ENCODE measurements at regions not wholly inside any gene's neighbourhood (a gene's known extent, or its start where the extent isn't known, plus 50 kb on each side); places are given as distances from the start of the nearest gene placed in this dataset.

DNA sequence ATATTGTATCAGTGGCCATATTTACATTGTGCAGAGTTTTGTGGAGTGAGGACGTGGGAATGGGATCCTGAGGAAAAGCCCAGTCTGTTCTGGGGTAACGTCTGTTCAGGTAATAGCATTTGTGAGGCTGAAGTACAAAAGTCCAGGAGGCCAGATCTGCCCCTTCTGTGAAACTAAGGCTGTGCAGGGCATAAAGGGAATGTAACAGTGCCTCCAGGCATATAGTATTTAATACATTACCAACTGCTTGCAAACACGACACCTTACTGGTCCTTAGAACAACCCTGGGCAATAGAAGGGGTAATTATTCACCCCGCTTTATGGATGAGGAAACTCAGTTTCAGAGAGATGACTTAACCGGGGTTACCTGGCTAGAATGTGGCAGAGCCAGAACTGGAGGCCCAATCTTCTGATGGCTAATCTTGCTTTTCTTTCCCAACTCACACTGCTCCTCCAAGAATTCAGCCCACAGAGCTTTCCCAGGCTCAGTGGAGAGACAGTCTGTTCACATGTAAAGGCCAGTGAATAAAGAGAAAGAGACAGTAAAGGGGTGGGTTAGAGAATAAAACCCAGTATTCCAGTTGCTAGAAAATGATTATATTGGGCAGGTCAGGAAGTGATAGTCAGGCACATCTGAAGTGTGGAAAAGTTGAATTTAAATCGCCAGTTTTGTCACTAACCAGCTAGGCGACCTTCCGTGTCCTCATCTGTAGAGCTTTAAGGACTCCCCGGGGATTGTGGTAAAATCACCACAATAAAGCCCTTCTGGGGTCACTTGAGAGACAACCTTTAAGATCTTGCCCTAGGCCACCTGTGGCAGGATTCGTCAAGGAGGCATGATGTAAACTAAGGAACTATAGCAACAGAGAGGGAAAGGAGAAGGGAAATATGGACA is 280.7 kb upstream of the CITED2 start:
- Mint-ChIP-seq H3K4me3 (no peak overlapping the region), H3K9me3 (no peaks in the 10 kb centered on the region), H3K27ac (no peak overlapping the region), H3K27me3 (no peaks in the 10 kb centered on the region), H3K36me3 (ENCODE audit: low read depth) (no peaks in the 10 kb centered on the region), H3K4me1 (no peaks in the 10 kb centered on the region)
- DNase-seq, result no peak
- no peak for ATAC-seq (ENCODE audit: low read depth)
- CTCF ChIA-PET, result no interaction called here
- POLR2A ChIA-PET, result no interaction called here
- TF ChIP-seq CTCF (IDR thresholded peaks at IDR 0.05), result no peak
- intact Hi-C loops (cut with micrococcal nuclease), result no loop called here

GRCh38 chr6:139654309-139654708 is 279.9 kb upstream of the CITED2 start:
- Mint-ChIP-seq H3K27me3 (no peaks in the 10 kb centered on the region), H3K4me1 (no peaks in the 10 kb centered on the region), H3K4me3 (no peak overlapping the region), H3K27ac (no peak overlapping the region), H3K9me3 (no peaks in the 10 kb centered on the region), H3K36me3 (ENCODE audit: low read depth) (no peaks in the 10 kb centered on the region)
- ATAC-seq (ENCODE audit: low read depth), result no peak
- no peak for TF ChIP-seq CTCF (IDR thresholded peaks at IDR 0.05)
- no peak for DNase-seq
- intact Hi-C loops (cut with micrococcal nuclease), result no loop called here
- CTCF ChIA-PET, result no interaction called here
- POLR2A ChIA-PET, result no interaction called here

- H3K27me3 Mint-ChIP-seq, result no peaks in the 10 kb centered on the region
These were observed 278.7 kb upstream of the CITED2 start for GRCh38 chr6:139653111-139653510.

DNA sequence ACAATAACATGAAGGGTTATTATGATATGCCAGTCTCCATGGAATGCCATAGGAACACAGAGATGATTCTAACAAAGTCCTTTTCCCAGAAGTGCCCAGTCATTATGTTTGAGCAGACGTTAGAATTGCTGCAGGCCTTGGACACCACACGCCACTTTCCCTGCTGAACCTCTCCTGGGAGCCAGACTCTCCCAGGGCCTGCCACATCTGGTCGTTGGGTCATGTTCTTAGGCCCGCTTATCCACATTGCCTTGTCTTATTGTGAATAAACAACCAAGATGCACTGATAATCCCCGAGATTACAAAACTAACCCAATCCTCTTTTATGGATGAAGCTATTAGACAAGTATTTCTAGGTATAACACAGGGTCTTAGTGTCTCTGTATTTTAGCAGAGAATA is 276.5 kb upstream of the CITED2 start:
- H3K27ac Mint-ChIP-seq, result no peak overlapping the region
- ATAC-seq (ENCODE audit: low read depth), result no peak
- H3K4me1 Mint-ChIP-seq, result no peaks in the 10 kb centered on the region
- H3K36me3 Mint-ChIP-seq (ENCODE audit: low read depth), result no peaks in the 10 kb centered on the region
- ChIA-PET POLR2A (no interaction called here), CTCF (no interaction called here)
- peaks cover 4% of the 10 kb centered on the region for H3K9me3 Mint-ChIP-seq
- no peaks in the 10 kb centered on the region for H3K27me3 Mint-ChIP-seq
- intact Hi-C loops (cut with micrococcal nuclease), result no loop called here
- no peak for TF ChIP-seq CTCF (IDR thresholded peaks at IDR 0.05)
- no peak for DNase-seq
- H3K4me3 Mint-ChIP-seq, result no peak overlapping the region

More at GRCh38 chr6:139653111-139653510, 278.7 kb upstream of the CITED2 start:
- ChIA-PET CTCF (no interaction called here), POLR2A (no interaction called here)
- intact Hi-C loops (cut with micrococcal nuclease), result no loop called here
- Mint-ChIP-seq H3K4me1 (no peaks in the 10 kb centered on the region), H3K4me3 (no peak overlapping the region), H3K27ac (no peak overlapping the region), H3K9me3 (no peaks in the 10 kb centered on the region), H3K36me3 (ENCODE audit: low read depth) (no peaks in the 10 kb centered on the region)
- ATAC-seq (ENCODE audit: low read depth) (no peak), DNase-seq (no peak)
- no peak for TF ChIP-seq CTCF (IDR thresholded peaks at IDR 0.05)

- POLR2A ChIA-PET, result interaction anchor here (0.5 kb wide), 1 partner anchor 21 kb away, joined by 4 read pairs; no protein-coding TSS in a partner anchor
- ATAC-seq (ENCODE audit: low read depth), result no peak
- Mint-ChIP-seq H3K27ac (no peak overlapping the region), H3K4me3 (no peak overlapping the region), H3K4me1 (no peaks in the 10 kb centered on the region), H3K27me3 (no peaks in the 10 kb centered on the region), H3K36me3 (ENCODE audit: low read depth) (no peaks in the 10 kb centered on the region), H3K9me3 (peaks cover 4% of the 10 kb centered on the region)
- CTCF ChIA-PET, result no interaction called here
- intact Hi-C loops (cut with micrococcal nuclease), result no loop called here
- TF ChIP-seq CTCF (IDR thresholded peaks at IDR 0.05), result no peak
- DNase-seq, result no peak
These were observed 275.3 kb upstream of the CITED2 start for GRCh38 chr6:139649732-139650131.
